Fibroblast of lung (primary cell): ENCODE measurements at regions not wholly inside any gene's neighbourhood (a gene's known extent, or its start where the extent isn't known, plus 50 kb on each side); places are given as distances from the start of the nearest gene placed in this dataset.
"Not testable (repeated sequence)": the region's sequence is repeated elsewhere in the genome, so short reads cannot be mapped to it uniquely, and the experiment has no call there.

ENCODE experiments used
- DNase-seq, 2 donors: peaks; one replicate each; pipeline versions ENCODE4 v3.0.0 to v3.0.0-alpha.2; 2010; ENCODE audit warnings: low read depth in 2 of 2
- H2AFZ ChIP-seq: 2 replicates; pipeline ENCODE4 v1.5.1; 2012; ENCODE audit warnings: low read length, control low read depth, inconsistent platforms
- H3K27ac ChIP-seq: 2 replicates; pipeline ENCODE4 v1.5.1; 2011; ENCODE audit warnings: low read length, control low read depth; ENCODE audit not compliant: insufficient read depth
- H3K27me3 ChIP-seq: 2 replicates; pipeline ENCODE4 v1.5.1; 2011; ENCODE audit warnings: mild to moderate bottlenecking, low read length; ENCODE audit not compliant: control insufficient read depth, insufficient read depth
- H3K36me3 ChIP-seq: 2 replicates; pipeline ENCODE4 v1.5.1; 2011; ENCODE audit warnings: low read length; ENCODE audit not compliant: control insufficient read depth, insufficient read depth
- H3K4me1 ChIP-seq: 2 replicates; pipeline ENCODE4 v1.5.1; 2011; ENCODE audit warnings: low read length; ENCODE audit not compliant: control insufficient read depth, insufficient read depth; ENCODE audit errors: extremely low read depth
- H3K4me2 ChIP-seq: 2 replicates; pipeline ENCODE4 v1.5.1; 2011; ENCODE audit warnings: low read length, control low read depth; ENCODE audit not compliant: insufficient read depth; ENCODE audit errors: extremely low read depth
- H3K4me3 ChIP-seq, 4 experiments: fragments of 200-600 bp in 1 of 4; sonication (generic) in 1 of 4; replicated peaks in 1 of 4; 2 replicates each; pipeline ENCODE4 v1.5.1; 2011 to 2016; ENCODE audit warnings: low read length in 4 of 4, low read depth in 3 of 4, mild to moderate bottlenecking in 3 of 4, control low read depth in 2 of 4, inconsistent platforms in 1 of 4, mixed read lengths in 1 of 4; ENCODE audit not compliant: insufficient read depth in 1 of 4; ENCODE audit errors: control extremely low read depth in 1 of 4
- H3K79me2 ChIP-seq: 2 replicates; pipeline ENCODE4 v1.5.1; 2012; ENCODE audit warnings: mild to moderate bottlenecking, low read length, inconsistent platforms; ENCODE audit not compliant: control insufficient read depth, insufficient read depth
- H3K9ac ChIP-seq: 2 replicates; pipeline ENCODE4 v1.5.1; 2011; ENCODE audit warnings: mild to moderate bottlenecking, low read length, control low read depth; ENCODE audit not compliant: insufficient read depth
- H3K9me3 ChIP-seq: 2 replicates; pipeline ENCODE4 v1.5.1; 2012; ENCODE audit warnings: low read depth, low read length; ENCODE audit not compliant: control insufficient read depth, insufficient read depth
- H4K20me1 ChIP-seq: 2 replicates; pipeline ENCODE4 v1.5.1; 2011; ENCODE audit warnings: low read length; ENCODE audit not compliant: control insufficient read depth, insufficient read depth; ENCODE audit errors: extremely low read depth
- EZH2 ChIP-seq: IDR thresholded peaks from 2 replicates; pipeline ENCODE4 v1.5.1; 2012; ENCODE audit warnings: low read length, control low read depth, mild to moderate bottlenecking; ENCODE audit errors: missing control alignments
- TF ChIP-seq, protein P1 (sequence below), 2 donors: IDR thresholded peaks in 1 of 2; conservative IDR thresholded peaks in 1 of 2; 1 replicate in 1 of 2; 2 replicates in 1 of 2; pipeline ENCODE4 v1.5.1; 2011 to 2012; ENCODE audit warnings: low read length in 2 of 2, control low read depth in 1 of 2, inconsistent platforms in 1 of 2, low read depth in 1 of 2, mild to moderate bottlenecking in 1 of 2

DNA sequence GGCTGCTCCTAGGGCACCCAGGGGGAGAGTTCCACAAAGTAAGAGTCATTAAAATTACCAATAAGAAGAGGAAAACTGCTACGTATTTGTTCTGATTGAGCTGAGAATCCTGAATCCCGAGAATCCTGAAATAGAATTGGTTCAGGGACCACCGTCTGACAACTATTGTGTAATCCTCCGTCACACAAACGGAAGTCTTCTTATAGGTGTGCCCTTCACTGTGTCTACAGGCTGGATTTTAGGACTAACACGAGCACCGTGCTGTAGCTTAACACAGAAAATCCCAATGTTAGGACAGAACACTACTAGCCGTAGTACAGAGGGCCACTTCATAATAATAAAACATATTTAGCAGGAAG, 50.6 kb upstream of the RNF182 start:
- Histone ChIP-seq H4K20me1 (no peaks in the 10 kb centered on the region), H3K9me3 (no peaks in the 10 kb centered on the region), H2AFZ (peak overlapping the region; percentile 55), H3K27ac (no peak overlapping the region), H3K4me3 (peak overlapping the region; percentile 34 to 53 (median 48)), H3K36me3 (no peaks in the 10 kb centered on the region), H3K4me2 (peak overlapping the region; percentile 90), H3K27me3 (no peaks in the 10 kb centered on the region), H3K4me1 (no peaks in the 10 kb centered on the region), H3K79me2 (no peaks in the 10 kb centered on the region), H3K9ac (no peak overlapping the region)
- TF ChIP-seq, protein P1, sequence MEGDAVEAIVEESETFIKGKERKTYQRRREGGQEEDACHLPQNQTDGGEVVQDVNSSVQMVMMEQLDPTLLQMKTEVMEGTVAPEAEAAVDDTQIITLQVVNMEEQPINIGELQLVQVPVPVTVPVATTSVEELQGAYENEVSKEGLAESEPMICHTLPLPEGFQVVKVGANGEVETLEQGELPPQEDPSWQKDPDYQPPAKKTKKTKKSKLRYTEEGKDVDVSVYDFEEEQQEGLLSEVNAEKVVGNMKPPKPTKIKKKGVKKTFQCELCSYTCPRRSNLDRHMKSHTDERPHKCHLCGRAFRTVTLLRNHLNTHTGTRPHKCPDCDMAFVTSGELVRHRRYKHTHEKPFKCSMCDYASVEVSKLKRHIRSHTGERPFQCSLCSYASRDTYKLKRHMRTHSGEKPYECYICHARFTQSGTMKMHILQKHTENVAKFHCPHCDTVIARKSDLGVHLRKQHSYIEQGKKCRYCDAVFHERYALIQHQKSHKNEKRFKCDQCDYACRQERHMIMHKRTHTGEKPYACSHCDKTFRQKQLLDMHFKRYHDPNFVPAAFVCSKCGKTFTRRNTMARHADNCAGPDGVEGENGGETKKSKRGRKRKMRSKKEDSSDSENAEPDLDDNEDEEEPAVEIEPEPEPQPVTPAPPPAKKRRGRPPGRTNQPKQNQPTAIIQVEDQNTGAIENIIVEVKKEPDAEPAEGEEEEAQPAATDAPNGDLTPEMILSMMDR (conservative IDR thresholded peaks at IDR 0.05 in 1 of 2, IDR thresholded peaks at IDR 0.05 in 1 of 2; ENCODE audit: low read depth in 1 of 2, low read length in 2 of 2) = no peak
- TF ChIP-seq EZH2 = no peak
- no peak for DNase-seq

GRCh38 chr6:13873288-13874190, 51.2 kb upstream of the RNF182 start:
- no peak for DNase-seq
- TF ChIP-seq, protein P1 (conservative IDR thresholded peaks at IDR 0.05 in 1 of 2, IDR thresholded peaks at IDR 0.05 in 1 of 2; ENCODE audit: low read depth in 1 of 2, low read length in 2 of 2) = peak; percentile 44 to 52
- no peak for TF ChIP-seq EZH2
- H3K4me3 ChIP-seq = peak overlapping the region; percentile 34 to 53 (median 48)

DNA sequence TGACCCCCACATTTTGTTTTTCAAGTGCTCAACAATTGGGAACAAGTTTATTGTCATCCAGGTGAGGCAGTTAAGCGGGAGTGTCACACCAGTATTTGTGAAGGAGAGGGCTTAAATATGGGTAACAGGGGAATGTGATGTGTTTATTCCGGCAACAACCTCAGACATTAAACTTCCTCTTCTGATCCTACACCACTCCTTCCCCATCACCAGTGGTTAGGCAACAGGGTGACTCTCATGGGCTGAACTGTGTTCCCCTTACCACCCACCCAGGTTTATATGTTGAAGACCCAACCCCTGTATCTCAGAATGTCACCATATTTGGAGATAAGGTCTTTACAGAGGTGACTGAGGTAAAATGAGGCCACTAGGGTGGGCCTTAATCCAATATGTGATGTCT, 52.1 kb upstream of the RNF182 start:
- Histone ChIP-seq H3K4me3 (no peak overlapping the region), H3K36me3 (no peaks in the 10 kb centered on the region), H4K20me1 (no peaks in the 10 kb centered on the region), H3K4me2 (no peak overlapping the region), H3K4me1 (no peaks in the 10 kb centered on the region), H3K27ac (no peak overlapping the region), H3K9ac (no peak overlapping the region), H3K79me2 (no peaks in the 10 kb centered on the region), H2AFZ (no peak overlapping the region), H3K27me3 (no peaks in the 10 kb centered on the region), H3K9me3 (no peaks in the 10 kb centered on the region)
- no peak for DNase-seq
- TF ChIP-seq EZH2 = no peak
- TF ChIP-seq, protein P1 (conservative IDR thresholded peaks at IDR 0.05 in 1 of 2, IDR thresholded peaks at IDR 0.05 in 1 of 2; ENCODE audit: low read depth in 1 of 2, low read length in 2 of 2) = no peak

More at GRCh38 chr6:13873288-13874190, 51.2 kb upstream of the RNF182 start:
- Histone ChIP-seq H2AFZ (peak overlapping the region; percentile 55), H3K9ac (no peak overlapping the region), H3K9me3 (no peaks in the 10 kb centered on the region), H3K27ac (no peak overlapping the region), H4K20me1 (no peaks in the 10 kb centered on the region), H3K27me3 (no peaks in the 10 kb centered on the region), H3K4me2 (peak overlapping the region; percentile 90), H3K4me1 (no peaks in the 10 kb centered on the region), H3K79me2 (no peaks in the 10 kb centered on the region), H3K36me3 (no peaks in the 10 kb centered on the region)

DNA sequence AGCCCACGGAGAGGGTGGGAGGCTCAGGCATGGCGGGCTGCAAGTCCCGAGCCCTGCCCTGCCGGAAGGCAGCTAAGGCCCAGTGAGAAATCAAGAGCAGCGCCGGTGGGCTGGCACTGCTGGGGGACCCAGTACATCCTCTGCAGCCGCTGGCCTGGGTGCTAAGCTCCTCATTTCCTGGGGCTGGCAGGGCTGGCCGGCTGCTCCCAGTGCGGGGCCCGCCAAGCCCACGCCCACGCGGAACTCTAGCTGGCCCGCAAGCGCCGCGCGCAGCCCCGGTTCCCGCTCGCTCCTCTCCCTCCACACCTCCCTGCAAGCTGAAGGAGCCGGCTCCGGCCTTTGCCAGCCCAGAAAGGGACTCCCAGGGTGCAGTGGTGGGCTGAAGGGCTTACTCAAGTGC, 52.7 kb upstream of the RNF182 start:
- H3K9ac ChIP-seq, DNase-seq: not testable (repeated sequence)

More for the DNA sequence above, 52.7 kb upstream of the RNF182 start:
- not testable (repeated sequence) for H3K36me3 ChIP-seq, H3K27me3 ChIP-seq, H2AFZ ChIP-seq, H4K20me1 ChIP-seq, H3K9me3 ChIP-seq, H3K79me2 ChIP-seq, H3K27ac ChIP-seq, H3K4me1 ChIP-seq, H3K4me2 ChIP-seq, H3K4me3 ChIP-seq
